GM21619 (cell line): ENCODE measurements at regions not wholly inside any gene's neighbourhood (a gene's known extent, or its start where the extent isn't known, plus 50 kb on each side); places are given as distances from the start of the nearest gene placed in this dataset.
"Not testable (repeated sequence)": the region's sequence is repeated elsewhere in the genome, so short reads cannot be mapped to it uniquely, and the experiment has no call there.

Source experiments
- ATAC-seq: cut with Tn5 transposase; IDR thresholded peaks from one replicate; pipeline ENCODE4 v1.9.1; 2021; ENCODE audit not compliant: unreplicated experiment

DNA sequence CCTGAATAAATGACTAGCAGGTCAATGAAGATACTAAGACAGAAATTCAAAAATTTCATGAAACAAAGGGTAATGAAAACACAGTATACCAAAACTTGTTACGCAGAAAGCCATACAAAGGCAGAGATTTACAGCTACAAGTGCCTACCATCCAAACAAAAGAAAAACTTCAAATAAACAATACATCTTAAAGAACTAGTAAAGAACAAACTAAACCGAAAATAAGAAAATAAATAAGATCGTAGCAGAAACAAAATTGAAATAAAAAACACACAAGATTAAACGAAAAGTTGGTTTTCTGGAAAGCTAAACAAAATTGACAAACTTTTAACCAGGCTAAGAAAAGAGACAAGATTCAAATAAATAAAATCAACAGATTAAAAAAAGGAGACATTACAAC is 51.5 kb downstream of the VPREB1 start:
- ATAC-seq = not testable (repeated sequence)

DNA sequence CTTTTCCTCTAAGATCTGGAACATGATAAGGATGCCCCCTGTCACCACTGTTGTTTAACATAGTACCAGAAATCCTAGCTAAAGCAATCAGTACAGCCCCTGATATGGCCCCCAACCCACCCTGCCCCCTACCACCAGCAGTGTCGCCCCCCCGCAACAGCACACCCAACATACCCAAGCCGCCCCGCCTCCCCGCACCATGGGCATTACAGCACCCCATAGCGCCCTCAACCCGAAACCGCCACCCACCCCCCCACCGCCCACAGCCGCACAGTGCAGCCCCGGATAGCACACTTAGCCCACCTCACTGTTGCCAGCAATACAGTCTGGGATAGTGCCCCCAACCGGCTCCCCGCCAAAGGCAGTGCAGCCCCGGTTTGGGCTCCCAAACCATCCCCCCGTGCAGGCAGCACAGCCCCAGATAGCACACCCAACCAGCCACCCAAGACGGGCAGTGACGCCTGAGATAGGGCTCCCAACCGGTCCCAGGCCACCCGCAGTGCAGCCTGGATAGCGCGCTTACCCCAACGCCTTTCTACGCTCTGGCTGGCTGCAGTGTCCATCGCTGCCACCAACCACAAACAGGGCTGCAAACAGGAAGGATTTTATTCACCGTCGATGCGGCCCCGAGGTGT is 52.7 kb downstream of the VPREB1 start:
- not testable (repeated sequence) for ATAC-seq

- ATAC-seq = peak; percentile 79
Measured at GRCh38 chr22:22297794-22298653, 53.4 kb downstream of the VPREB1 start.

DNA sequence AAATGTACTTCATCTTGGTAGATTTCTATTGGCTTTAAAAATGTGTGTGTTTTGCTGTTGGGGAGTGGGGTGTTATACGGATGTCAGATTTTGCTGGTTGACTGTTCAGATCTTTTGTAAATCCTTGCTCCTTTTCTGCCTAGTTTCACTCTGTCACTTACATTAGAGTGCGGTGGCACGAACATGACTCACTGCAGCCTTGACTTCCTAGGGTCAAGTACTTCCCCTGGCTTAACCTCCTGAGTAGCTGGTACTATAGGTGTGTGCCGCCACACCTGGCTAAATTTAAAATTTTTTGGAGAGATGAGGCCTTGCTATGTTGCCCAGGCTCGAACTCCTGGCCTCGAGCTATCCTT is 54.0 kb downstream of the VPREB1 start:
- not testable (repeated sequence) for ATAC-seq

GRCh38 chr22:22300511-22300910 is 55.9 kb downstream of the VPREB1 start:
- not testable (repeated sequence) for ATAC-seq

GRCh38 chr22:22300946-22301345 is 56.4 kb downstream of the VPREB1 start:
- not testable (repeated sequence) for ATAC-seq

DNA sequence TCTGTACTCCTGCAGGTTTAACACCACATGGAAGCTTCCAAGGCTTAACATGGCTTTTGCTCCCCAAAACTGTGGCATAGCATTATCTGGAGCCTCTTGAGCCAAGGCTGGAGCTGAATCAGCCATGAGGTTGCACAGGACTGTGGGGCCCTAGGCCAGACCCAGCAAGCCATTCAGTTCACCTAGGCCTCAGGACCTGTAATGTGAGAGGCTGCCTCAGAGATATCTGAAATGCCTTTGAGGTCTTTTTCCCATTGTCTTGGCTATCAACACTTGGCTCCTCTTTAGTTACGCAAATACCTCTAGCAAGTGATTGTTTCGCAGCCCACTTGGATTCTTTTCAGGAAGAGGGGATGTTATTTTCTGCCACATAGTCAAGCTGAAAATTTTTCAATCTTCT is 72.0 kb downstream of the VPREB1 start:
- no peak for ATAC-seq

DNA sequence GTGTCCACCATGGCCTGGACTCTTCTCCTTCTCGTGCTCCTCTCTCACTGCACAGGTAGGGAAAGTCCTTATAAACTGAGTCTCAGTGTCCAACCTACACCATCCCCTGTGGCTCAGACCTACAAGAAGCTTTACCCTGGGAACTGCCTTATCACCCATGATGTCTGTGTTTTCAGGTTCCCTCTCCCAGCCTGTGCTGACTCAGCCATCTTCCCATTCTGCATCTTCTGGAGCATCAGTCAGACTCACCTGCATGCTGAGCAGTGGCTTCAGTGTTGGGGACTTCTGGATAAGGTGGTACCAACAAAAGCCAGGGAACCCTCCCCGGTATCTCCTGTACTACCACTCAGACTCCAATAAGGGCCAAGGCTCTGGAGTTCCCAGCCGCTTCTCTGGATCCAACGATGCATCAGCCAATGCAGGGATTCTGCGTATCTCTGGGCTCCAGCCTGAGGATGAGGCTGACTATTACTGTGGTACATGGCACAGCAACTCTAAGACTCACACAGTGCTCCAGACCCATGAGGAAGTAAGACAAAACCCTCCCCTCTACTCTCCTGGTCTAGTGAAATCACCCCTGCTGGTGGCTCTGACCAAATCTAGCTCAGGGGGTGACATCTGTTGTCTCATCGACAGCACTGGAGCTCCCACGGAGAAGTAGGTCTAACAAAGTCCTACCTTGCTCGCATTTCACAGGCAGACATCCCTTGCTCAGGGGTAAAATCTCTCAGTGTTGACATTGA is 74.3 kb downstream of the VPREB1 start:
- no peak for ATAC-seq

DNA sequence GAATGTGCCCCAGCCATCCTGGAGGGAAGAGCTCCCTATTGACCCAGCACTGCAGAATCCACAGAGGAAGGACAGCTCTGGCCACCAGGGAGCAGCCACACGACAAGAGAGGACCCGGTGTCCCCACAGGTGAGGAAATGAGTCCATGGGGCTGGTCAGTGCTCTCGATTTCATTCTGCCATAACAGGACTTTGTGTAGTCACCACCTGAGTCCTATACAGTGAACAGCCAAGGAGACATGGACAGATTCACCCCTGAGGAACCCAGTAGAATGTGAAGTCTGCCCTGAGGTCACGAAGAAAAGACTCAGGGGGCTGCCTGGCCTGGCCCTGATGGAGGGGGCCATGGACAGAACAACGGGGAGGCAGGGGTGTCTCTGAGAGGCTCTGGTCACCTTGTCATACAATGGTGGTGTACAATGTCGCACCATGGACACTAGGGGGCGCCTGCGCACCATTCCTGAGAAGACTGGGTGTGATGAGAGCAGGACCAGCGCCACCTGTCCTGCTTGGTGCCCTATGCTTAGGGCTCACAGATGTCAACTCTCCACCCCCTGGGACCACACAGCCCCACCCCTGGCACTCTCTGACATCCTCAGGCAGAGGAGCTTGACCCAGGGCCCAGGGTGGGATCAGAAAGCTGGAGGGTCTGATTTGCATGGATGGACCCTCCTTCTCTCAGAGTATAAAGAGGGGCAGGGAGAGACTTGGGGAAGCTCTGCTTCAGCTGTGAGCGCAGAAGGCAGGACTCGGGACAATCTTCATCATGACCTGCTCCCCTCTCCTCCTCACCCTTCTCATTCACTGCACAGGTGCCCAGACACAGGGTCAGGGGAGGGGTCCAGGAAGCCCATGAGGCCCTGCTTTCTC is 77.4 kb downstream of the VPREB1 start:
- peak; percentile 88 for ATAC-seq

DNA sequence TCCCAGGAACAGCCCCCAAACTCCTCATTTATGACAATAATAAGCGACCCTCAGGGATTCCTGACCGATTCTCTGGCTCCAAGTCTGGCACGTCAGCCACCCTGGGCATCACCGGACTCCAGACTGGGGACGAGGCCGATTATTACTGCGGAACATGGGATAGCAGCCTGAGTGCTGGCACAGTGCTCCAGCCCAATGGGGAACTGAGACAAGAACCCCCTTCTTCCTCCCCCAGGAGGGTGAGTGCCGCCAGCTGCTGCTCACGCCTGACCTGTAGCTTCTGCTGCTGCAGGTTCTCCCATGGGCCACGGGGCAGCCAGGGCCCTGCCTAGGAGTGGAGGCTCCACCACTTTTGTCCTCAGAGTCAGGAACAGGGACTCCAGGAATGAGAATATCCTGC is 78.2 kb downstream of the VPREB1 start:
- ATAC-seq = no peak

- no peak for ATAC-seq
Measured at GRCh38 chr22:22327723-22328122, 83.1 kb downstream of the VPREB1 start.

DNA sequence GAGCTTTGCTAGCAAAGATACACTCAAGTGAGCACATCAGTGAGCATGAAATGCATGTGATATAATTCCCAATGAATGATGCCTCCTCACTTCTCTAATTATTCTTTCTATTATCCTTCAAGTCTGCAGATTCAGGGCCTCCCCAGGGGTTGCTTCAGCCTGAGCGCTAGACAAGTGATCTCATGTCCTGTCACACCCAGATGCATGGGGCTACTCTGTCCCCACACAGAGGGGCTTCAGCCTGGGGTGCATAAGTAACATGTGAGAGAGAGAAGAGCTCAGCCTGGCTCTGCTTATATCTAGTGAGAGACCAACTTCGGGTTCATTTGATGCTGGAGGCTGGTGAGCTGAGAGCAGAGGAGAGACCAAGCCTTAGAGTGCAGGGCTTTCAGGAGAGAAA is 85.2 kb downstream of the VPREB1 start:
- no peak for ATAC-seq

DNA sequence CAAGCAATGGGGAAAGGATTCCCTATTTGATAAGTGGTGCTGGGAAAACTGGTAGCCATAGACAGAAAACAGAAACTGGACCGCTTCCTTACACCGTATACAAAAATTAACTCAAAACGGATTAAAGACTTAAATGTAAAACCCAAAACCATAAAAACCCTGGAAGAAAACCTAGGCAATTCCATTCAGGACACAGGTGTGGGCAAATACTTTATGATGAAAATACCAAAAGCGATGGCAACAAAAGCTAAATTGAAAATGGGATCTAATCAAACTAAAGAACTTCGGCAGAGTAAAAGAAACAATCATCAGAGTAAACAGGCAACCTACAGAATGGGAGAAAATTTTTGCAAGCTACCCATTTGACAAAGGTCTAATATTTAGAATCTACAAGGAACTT is 91.1 kb downstream of the VPREB1 start:
- ATAC-seq = not testable (repeated sequence)

- ATAC-seq = not testable (repeated sequence)
Measured at GRCh38 chr22:22336333-22336732, 91.7 kb downstream of the VPREB1 start.

- ATAC-seq = not testable (repeated sequence)
Measured at GRCh38 chr22:22338778-22339177, 94.2 kb downstream of the VPREB1 start.

DNA sequence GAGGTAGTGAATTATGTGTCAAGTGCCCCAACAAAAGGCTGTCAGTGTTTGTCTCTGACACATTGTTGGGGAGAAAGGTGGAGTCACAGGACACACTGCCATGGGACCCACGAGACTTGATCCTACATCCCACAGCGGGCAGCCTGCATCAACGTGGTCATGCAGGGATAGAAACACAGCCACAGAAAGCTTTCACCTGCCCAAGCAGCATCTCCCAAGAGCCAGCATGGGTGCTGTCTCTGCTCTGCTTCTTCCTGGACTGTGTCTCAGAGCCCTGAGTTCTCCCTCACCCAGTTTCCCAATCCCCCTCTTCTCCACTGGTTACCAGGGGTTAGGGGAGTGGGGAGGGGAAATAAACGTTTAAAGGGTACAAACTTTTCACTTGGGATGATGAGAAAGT is 97.2 kb downstream of the VPREB1 start:
- ATAC-seq = no peak

DNA sequence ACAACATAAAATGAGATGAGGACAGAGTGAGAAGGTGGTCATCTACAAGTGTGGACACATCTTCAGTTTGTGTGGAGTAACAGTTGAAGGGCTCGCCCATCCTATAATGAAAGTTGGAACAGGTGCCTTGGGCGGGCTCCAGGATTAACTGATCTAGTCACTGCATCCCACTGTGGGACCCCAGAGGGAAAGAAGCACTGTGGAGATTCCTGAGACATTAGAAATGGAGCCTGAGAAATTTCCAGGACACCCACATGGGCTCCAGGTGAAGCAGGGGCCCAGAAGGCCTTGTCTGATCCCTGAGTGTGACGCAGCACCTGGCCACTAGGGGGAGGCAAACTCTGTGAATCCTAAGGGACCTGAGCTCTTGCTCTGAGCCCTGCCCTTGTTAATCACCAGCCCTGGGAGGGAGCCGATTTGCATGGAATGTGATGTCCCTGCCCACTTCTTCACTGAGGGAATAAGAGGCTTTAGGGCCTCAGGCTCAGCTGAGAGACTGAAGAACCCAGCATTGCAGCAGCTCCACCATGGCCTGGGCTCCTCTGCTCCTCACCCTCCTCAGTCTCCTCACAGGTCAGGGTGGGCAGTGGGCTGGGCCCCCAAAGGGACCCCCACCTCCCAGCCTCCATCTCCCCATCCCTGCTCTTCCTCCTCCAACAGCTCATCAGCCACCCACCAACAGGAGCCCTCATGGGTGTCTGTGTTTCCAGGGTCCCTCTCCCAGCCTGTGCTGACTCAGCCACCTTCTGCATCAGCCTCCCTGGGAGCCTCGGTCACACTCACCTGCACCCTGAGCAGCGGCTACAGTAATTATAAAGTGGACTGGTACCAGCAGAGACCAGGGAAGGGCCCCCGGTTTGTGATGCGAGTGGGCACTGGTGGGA is 98.4 kb downstream of the VPREB1 start:
- no peak for ATAC-seq

GRCh38 chr22:22343581-22344296 is 99.2 kb downstream of the VPREB1 start:
- no peak for ATAC-seq

GRCh38 chr22:22344430-22344829 is 99.8 kb downstream of the VPREB1 start:
- no peak for ATAC-seq
